ENCODE measurements at regions not wholly inside any gene's neighbourhood (a gene's known extent, or its start where the extent isn't known, plus 50 kb on each side); places are given as distances from the start of the nearest gene placed in this dataset.

- in situ Hi-C loops (cut with HindIII; ENCODE audit: low sequenced_read_pairs) = no loop called here
Measured at GRCh38 chr2:22616031-22616430, 768.9 kb upstream of the KLHL29 start.

DNA sequence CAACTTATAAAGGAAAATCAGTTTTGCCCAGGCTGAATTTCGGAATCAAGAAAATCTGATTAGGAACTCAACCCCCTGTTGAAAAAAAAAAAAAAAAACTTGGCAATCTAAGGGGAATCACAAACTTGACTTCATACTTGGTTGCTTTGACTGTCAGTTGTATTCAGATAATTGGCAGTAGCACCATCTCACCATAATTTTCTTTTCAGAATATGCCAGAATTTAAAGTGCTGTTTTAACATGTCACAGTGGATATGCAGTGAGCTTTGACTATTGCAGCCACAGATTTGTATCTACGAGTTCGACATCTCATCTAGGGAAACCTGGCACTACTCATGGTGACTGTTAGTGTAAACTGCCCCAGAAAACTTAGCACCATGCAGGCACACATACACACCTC lies 761.4 kb upstream of the KLHL29 start:
- in situ Hi-C loops (cut with HindIII; ENCODE audit: low sequenced_read_pairs) = no loop called here

GRCh38 chr2:22626621-22627020 lies 758.4 kb upstream of the KLHL29 start:
- in situ Hi-C loops (cut with HindIII; ENCODE audit: low sequenced_read_pairs) = no loop called here

DNA sequence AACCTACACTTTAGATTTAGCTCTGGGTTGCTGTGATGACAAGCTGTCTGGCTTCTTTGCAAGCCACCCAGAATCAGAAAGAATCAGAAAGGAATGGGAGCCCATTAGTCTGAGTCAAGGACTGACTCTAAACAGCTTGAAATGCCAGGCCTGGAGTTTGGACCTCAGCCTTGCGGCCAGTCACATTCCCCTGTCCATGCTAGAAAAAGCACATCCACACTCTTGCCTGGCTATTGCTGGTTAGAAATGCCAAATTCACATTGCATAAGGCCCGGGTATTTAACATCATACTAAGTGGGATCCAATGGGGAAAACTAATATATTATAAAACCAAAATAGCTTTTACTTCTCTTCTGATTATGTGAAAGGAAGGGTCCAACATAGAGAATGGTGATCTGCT lies 756.8 kb upstream of the KLHL29 start:
- in situ Hi-C loops (cut with HindIII; ENCODE audit: low sequenced_read_pairs) = no loop called here

GRCh38 chr2:22628906-22629305 lies 756.1 kb upstream of the KLHL29 start:
- in situ Hi-C loops (cut with HindIII; ENCODE audit: low sequenced_read_pairs) = no loop called here

- in situ Hi-C loops (cut with HindIII; ENCODE audit: low sequenced_read_pairs) = no loop called here
Measured at GRCh38 chr2:22634167-22634566, 750.8 kb upstream of the KLHL29 start.

GRCh38 chr2:22656426-22656825 lies 728.6 kb upstream of the KLHL29 start:
- in situ Hi-C loops (cut with HindIII; ENCODE audit: low sequenced_read_pairs) = no loop called here

GRCh38 chr2:22673529-22673928 lies 711.5 kb upstream of the KLHL29 start:
- in situ Hi-C loops (cut with HindIII; ENCODE audit: low sequenced_read_pairs) = no loop called here

GRCh38 chr2:22683914-22684313 lies 701.1 kb upstream of the KLHL29 start:
- in situ Hi-C loops (cut with HindIII; ENCODE audit: low sequenced_read_pairs) = no loop called here

- in situ Hi-C loops (cut with HindIII; ENCODE audit: low sequenced_read_pairs) = no loop called here
Measured at GRCh38 chr2:22690096-22690495, 694.9 kb upstream of the KLHL29 start.

- in situ Hi-C loops (cut with HindIII; ENCODE audit: low sequenced_read_pairs) = no loop called here
Measured at GRCh38 chr2:22691666-22692065, 693.3 kb upstream of the KLHL29 start.

GRCh38 chr2:22692746-22693145 lies 692.2 kb upstream of the KLHL29 start:
- in situ Hi-C loops (cut with HindIII; ENCODE audit: low sequenced_read_pairs) = no loop called here

DNA sequence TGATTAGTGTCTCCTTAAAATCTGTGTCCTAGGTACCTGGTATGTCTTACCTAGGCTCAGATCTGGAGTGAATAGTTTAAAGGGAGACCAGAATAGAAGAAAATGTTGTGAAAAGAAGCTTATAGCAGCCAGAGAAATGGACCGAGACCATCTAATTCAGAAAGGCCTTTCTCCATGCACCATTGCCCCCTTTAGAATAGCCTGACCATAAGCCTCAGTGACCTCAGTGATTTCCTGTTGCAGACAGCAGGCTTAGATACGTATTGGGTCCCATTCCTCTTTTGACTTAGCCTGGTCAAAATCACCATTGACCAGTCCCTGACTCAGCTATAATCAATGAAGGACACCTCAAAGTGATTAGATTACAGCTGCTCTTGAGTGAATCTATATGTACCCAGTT lies 690.7 kb upstream of the KLHL29 start:
- in situ Hi-C loops (cut with HindIII; ENCODE audit: low sequenced_read_pairs) = no loop called here

- in situ Hi-C loops (cut with HindIII; ENCODE audit: low sequenced_read_pairs) = no loop called here
Measured at GRCh38 chr2:22694856-22695255, 690.1 kb upstream of the KLHL29 start.

- in situ Hi-C loops (cut with HindIII; ENCODE audit: low sequenced_read_pairs) = no loop called here
Measured at GRCh38 chr2:22697054-22697788, 687.8 kb upstream of the KLHL29 start.

DNA sequence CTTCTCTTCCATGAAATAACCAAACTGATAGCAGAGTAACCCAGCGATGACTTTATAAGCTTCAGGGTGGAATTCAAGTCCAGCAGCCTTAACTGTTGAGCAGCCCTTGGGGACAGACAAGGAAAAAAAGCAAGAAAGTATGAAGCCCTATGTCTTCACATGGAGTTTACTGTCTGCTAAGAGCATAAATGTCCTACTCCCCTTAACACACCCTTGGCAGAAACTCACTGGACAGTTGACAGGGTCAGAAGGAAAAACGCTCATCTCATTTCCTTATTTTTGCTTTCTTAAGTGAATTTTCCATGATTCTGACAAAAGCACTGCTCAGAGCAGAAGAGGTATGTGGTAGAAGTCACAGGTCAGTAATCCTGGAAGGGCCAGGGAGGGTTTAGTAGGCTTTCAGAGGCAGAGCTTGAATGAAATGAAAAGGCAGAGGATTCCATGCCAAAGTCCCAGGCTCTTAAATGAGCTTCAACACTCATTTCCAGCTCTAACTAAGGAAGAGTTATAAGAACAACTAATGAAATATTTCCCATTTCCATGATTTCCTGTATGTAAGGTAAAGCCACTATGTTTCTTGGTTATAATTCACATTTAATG lies 683.3 kb upstream of the KLHL29 start:
- in situ Hi-C loops (cut with HindIII; ENCODE audit: low sequenced_read_pairs) = no loop called here

DNA sequence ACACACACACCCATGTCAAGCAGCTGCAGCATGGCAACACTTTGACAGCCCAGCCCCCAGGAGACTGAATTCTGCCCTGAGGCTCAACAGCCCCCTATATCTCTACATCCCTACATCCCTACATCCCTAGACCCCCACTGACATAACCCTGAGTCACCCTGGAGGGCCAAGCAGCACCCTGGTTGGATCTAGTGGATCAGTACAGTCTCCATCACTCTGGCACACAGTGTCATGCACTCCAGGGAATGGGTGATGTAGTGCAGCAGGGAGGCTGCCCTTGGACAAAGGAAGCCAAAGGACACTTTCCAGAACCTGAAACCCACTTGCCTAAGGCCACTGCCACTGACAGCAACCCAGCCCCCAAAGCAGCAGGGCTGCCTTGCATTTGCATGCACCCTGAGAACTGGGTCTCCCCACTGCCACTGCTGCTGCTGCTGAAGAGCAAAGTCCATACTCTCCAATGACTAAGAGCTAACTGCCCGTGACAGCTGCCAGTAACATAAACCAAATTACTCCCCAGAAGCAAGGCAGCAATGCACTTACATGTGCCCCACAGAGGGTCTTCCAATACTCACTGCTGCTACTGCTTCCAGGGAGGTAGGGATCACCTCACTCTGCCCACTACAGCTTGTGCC lies 681.6 kb upstream of the KLHL29 start:
- in situ Hi-C loops (cut with HindIII; ENCODE audit: low sequenced_read_pairs) = no loop called here

GRCh38 chr2:22719396-22719795 lies 665.6 kb upstream of the KLHL29 start:
- in situ Hi-C loops (cut with HindIII; ENCODE audit: low sequenced_read_pairs) = no loop called here

DNA sequence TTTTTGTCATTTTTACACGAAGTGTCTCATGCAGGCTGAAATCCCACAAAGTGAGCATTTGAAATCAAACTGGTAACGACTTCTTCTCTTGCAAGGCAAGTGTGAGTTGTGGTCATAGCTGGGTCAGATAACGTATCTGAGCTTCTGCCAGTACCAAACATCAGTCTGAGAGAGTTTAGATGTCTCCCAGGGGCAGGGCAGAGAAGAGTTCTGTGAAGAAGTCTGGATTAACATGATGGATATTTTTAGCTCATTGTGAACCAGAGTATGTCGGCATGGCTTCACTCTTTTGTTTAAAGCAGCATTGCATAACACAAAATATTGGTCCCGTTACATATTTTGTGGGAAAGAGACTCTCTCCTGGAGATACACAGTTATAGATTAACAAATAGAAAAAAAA lies 655.5 kb upstream of the KLHL29 start:
- in situ Hi-C loops (cut with HindIII; ENCODE audit: low sequenced_read_pairs) = no loop called here

GRCh38 chr2:22734373-22735045 lies 650.5 kb upstream of the KLHL29 start:
- in situ Hi-C loops (cut with HindIII; ENCODE audit: low sequenced_read_pairs) = no loop called here

DNA sequence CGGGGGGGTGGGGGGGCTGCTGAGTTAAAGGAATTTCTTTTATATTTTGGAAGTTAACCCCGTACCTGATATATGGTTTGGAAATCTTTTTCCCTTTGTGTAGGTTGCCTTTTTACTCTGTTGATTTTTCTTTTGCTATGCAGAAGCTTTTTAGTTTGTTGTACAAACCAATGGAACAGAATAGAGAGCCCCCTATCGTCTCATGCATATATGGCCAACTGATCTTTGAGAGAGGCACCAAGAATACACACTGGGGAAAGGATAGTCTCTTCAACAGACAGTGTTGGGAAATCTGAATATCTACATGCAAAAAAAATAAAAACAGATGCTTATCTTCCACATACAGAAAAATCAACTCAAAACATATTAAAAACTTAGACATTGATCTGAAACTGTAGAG lies 647.8 kb upstream of the KLHL29 start:
- in situ Hi-C loops (cut with HindIII; ENCODE audit: low sequenced_read_pairs) = no loop called here

- in situ Hi-C loops (cut with HindIII; ENCODE audit: low sequenced_read_pairs) = no loop called here
Measured at GRCh38 chr2:22741216-22741615, 643.8 kb upstream of the KLHL29 start.

Measured in endothelial cell of hepatic sinusoid (primary cell).